OCI-LY1 (cell line): ENCODE measurements at regions not wholly inside any gene's neighbourhood (a gene's known extent, or its start where the extent isn't known, plus 50 kb on each side); places are given as distances from the start of the nearest gene placed in this dataset.

Source experiments
- CTCF ChIP-seq: fragments of 200-600 bp; sonication (generic), shearing (Covaris generic); IDR thresholded peaks from 2 replicates; pipeline ENCODE4 v1.5.1; 2017; ENCODE audit warnings: mild to moderate bottlenecking, antibody characterized with exemption, low read length, moderate library complexity, mixed read lengths
- EZH2 ChIP-seq: fragments of 200-600 bp; sonication (generic), shearing (Covaris generic); IDR thresholded peaks from 2 replicates; pipeline ENCODE4 v1.8.0; 2017; ENCODE audit warnings: borderline replicate concordance, mixed run types, mild to moderate bottlenecking, antibody characterized with exemption, low read length, moderate library complexity, mixed read lengths

- TF ChIP-seq CTCF (no peak), EZH2 (no peak)
Measured at GRCh38 chr11:15453211-15453765, 338.6 kb downstream of the INSC start.
